ENCODE measurements at regions not wholly inside any gene's neighbourhood (a gene's known extent, or its start where the extent isn't known, plus 50 kb on each side); places are given as distances from the start of the nearest gene placed in this dataset.

DNA sequence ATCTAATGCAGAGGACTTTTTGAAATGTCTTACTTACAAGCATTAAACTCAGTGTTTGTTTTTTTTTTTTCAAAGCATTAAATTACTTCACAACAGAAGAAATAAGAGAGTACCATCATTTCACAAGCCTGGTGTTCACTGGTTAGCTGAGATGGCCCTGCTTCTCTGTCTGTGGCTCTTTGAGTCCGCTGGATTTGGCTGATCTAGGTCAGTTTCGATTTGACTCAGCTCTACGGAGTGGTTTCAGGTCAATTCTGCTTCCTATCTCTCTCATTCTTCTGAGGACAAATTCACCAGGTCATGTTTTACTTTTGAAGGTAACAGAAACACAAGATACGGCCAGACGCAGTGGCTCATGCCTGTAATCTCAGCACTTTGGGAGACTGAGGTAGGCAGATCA is 1066.1 kb downstream of the FLRT2 start:
- TF ChIP-seq, protein P1, sequence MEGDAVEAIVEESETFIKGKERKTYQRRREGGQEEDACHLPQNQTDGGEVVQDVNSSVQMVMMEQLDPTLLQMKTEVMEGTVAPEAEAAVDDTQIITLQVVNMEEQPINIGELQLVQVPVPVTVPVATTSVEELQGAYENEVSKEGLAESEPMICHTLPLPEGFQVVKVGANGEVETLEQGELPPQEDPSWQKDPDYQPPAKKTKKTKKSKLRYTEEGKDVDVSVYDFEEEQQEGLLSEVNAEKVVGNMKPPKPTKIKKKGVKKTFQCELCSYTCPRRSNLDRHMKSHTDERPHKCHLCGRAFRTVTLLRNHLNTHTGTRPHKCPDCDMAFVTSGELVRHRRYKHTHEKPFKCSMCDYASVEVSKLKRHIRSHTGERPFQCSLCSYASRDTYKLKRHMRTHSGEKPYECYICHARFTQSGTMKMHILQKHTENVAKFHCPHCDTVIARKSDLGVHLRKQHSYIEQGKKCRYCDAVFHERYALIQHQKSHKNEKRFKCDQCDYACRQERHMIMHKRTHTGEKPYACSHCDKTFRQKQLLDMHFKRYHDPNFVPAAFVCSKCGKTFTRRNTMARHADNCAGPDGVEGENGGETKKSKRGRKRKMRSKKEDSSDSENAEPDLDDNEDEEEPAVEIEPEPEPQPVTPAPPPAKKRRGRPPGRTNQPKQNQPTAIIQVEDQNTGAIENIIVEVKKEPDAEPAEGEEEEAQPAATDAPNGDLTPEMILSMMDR (IDR thresholded peaks at IDR 0.05; ENCODE audit: low read depth, low read length, missing control alignments) = no peak
- no peak for DNase-seq (ENCODE audit: low read depth)
- H3K4me3 ChIP-seq (ENCODE audit: low read depth, low read length) = no peak overlapping the region

DNA sequence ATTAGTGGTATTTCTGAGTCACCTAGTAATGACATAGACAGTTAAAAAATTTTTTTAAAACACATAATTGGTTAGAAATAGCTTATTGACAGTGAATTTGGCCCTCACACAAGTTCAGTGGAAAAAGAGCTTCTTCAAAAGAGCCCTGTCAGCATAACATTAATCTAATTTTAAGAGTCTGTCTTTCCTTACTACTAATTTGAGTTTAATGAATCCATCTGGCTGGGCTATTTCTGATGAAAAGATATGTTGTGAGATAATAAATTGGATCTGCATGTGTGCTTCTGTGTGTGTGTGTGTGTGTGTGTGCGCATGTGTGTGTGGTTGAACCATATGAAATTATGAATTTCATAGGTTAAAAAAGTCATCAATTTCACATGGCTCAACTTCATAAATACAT is 1045.2 kb downstream of the FLRT2 start:
- H3K4me3 ChIP-seq (ENCODE audit: low read depth, low read length) = no peak overlapping the region
- TF ChIP-seq, protein P1 (IDR thresholded peaks at IDR 0.05; ENCODE audit: low read depth, low read length, missing control alignments) = no peak
- DNase-seq (ENCODE audit: low read depth) = no peak

DNA sequence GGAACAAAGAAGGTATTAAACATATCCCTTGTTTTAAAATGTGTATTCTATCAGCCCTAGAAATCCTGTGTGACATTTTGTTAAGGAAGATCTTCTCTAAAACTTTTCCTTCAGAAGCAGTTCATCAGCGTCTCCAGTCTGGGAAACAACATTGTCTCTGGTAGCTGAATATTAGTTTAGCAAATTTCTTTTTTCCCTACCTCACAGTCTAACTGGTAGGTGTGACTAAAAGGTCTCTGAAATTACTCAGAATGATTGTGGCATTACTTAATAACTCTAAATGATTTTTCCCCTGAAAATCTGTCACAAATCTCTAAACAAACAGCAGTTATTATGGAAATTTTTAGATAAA is 1044.8 kb downstream of the FLRT2 start:
- TF ChIP-seq, protein P1 (IDR thresholded peaks at IDR 0.05; ENCODE audit: low read depth, low read length, missing control alignments) = no peak
- H3K4me3 ChIP-seq (ENCODE audit: low read depth, low read length) = no peak overlapping the region
- DNase-seq (ENCODE audit: low read depth) = no peak

DNA sequence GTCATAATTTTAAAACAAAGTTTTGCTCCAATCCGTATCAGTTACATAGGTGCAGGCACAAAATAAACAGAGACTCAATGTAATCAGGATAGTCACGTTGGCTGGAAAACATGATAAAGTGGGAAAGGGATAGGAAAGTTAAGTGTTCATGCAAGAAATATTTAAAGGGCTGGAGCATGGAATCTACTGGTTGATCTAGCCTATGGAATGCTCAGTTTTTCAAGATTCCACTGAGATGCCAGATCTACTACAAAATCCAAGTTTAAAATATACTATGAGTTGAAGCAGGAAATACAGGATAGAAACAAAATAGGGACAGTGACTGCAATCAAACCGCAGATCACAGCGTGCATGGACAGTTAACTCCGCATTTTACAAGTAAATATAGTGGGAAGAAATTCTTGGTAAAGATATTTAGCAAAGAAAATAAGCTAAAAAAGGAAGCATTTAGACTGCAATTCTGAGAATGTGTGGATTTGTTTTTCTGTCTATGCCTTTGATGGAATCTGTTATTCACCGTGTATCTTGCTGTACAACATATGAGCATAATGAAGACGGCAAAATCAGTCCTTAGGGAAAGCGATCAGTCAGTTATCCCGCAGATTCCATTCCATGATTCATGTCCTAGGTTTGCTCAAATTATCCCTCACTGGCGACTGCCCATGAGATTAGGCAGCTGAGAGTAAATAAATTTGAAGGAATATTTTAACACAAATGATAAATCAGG is 1044.3 kb downstream of the FLRT2 start:
- TF ChIP-seq, protein P1 (IDR thresholded peaks at IDR 0.05; ENCODE audit: low read depth, low read length, missing control alignments) = no peak
- DNase-seq (ENCODE audit: low read depth) = no peak
- H3K4me3 ChIP-seq (ENCODE audit: low read depth, low read length) = no peak overlapping the region

DNA sequence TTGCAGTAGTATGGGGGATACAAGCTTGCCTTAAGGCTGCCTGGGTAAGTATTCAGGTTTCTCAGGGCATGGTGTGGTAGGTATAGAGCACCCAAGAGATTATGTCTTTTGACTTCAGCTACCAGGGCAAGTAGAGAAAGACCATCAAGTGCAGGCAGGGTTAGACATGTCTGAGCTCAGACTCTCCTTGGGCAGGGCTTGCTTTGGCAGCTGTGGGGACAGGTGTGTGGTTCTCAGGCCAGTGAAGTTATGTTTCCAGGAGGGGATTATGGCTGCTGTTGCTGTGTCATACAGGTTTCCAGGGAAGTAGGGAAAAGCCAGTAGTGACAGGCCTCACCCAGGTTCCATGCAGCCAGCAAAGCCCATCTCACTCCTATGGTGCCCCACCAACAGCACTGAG is 1040.4 kb downstream of the FLRT2 start:
- no peak for DNase-seq (ENCODE audit: low read depth)
- TF ChIP-seq, protein P1 (IDR thresholded peaks at IDR 0.05; ENCODE audit: low read depth, low read length, missing control alignments) = no peak
- H3K4me3 ChIP-seq (ENCODE audit: low read depth, low read length) = no peak overlapping the region

DNA sequence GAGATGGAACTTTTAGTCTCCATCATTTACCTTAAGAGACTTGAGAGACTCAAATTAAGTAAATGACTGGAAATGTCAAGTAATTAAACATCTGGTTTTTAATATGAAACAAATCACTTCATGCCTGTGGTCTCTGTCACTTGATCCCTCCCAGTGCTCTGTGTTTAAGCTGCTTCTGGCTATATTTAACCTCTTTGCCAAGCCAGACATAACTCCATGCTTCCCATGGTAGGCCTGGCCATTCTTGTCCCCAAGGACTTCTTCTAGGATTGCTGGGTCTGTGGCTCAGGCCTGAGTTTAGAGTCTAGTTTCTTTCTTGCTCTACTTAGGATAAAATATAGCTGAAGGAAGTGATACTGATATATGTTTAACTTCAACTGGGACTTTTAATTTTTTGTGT is 1013.6 kb downstream of the FLRT2 start:
- no peak overlapping the region for H3K4me3 ChIP-seq (ENCODE audit: low read depth, low read length)
- DNase-seq (ENCODE audit: low read depth) = no peak
- TF ChIP-seq, protein P1 (IDR thresholded peaks at IDR 0.05; ENCODE audit: low read depth, low read length, missing control alignments) = no peak

DNA sequence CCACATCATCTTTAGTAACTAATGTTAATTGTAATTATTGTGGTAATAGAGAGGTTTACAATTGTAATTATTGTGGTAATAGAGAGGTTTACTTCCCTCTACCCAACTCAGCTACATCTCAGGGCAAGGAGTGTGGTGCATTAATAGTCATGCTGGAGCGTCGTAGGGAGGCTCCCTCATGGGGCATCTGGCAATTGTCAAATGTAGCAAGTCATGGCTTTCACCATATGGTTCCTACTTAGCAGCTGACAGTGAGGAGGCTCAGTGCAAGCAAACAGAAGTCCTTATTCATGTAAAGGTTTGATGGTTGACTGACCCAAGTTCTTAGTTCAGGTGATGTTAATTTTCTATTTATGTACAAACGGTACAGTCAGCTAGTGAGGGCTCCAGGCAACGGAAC is 1012.0 kb downstream of the FLRT2 start:
- TF ChIP-seq, protein P1 (IDR thresholded peaks at IDR 0.05; ENCODE audit: low read depth, low read length, missing control alignments) = no peak
- H3K4me3 ChIP-seq (ENCODE audit: low read depth, low read length) = no peak overlapping the region
- no peak for DNase-seq (ENCODE audit: low read depth)
